ENCODE measurements at regions not wholly inside any gene's neighbourhood (a gene's known extent, or its start where the extent isn't known, plus 50 kb on each side); places are given as distances from the start of the nearest gene placed in this dataset.

DNA sequence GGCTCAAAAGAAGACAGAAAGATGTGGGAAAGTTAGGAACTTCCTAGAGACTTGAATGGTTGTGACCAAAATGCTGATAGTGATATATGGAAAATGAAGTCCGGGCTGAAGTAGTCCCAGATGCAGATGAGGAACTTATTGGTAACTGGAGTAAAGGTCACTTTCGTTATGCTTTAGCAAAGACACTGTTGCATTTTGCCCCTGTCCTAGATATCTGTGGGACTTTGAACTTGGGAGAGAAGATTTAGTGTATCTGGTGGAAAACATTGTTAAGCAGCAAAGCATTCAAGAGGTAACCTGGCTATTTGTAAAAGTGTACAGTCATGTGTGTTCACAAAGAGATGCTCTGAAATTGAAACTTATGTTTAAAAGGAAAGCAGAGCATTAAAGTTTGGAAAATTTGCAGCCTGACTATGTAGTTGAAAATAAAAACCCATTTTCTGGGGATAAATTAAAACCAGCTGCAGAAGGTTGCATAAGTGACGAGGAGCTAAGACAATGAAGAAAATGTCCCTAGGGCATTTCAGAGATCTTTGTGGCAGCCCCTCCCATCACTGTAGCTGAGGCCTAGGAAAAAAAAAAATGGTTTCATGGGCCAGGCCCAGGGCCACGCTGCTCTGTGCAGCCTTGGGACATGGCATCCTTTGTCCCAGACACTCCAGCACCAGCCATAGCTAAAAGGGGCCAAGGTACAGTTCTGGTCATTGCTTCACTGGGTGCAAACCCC, 1692.2 kb downstream of the HACE1 start:
- Histone ChIP-seq H2AFZ (ENCODE audit: low read depth, low read length, severe bottlenecking) (no peak overlapping the region), H3K9me2 (replicated peaks; ENCODE audit: insufficient read depth, low read length) (no peaks in the 10 kb centered on the region), H3K79me2 (ENCODE audit: insufficient read depth, low read length) (no peaks in the 10 kb centered on the region), H3K9ac (ENCODE audit: low read length) (no peak overlapping the region), H3F3A (ENCODE audit: insufficient read depth) (no peaks in the 10 kb centered on the region), H3K9me3 (ENCODE audit: insufficient read depth, low read length) (no peaks in the 10 kb centered on the region), H3K27ac (ENCODE audit: low read depth, low read length) (no peak overlapping the region), H4K20me1 (ENCODE audit: low read depth, low read length) (no peaks in the 10 kb centered on the region), H3K4me2 (ENCODE audit: low read depth, low read length, poor library complexity, severe bottlenecking) (no peak overlapping the region), H3K27me3 (ENCODE audit: low read length) (no peaks in the 10 kb centered on the region), H3K36me3 (ENCODE audit: low read length) (no peaks in the 10 kb centered on the region), H3K4me3 (ENCODE audit: insufficient read depth, low read length, poor library complexity, severe bottlenecking) (no peak overlapping the region)
- TF ChIP-seq, protein P1, sequence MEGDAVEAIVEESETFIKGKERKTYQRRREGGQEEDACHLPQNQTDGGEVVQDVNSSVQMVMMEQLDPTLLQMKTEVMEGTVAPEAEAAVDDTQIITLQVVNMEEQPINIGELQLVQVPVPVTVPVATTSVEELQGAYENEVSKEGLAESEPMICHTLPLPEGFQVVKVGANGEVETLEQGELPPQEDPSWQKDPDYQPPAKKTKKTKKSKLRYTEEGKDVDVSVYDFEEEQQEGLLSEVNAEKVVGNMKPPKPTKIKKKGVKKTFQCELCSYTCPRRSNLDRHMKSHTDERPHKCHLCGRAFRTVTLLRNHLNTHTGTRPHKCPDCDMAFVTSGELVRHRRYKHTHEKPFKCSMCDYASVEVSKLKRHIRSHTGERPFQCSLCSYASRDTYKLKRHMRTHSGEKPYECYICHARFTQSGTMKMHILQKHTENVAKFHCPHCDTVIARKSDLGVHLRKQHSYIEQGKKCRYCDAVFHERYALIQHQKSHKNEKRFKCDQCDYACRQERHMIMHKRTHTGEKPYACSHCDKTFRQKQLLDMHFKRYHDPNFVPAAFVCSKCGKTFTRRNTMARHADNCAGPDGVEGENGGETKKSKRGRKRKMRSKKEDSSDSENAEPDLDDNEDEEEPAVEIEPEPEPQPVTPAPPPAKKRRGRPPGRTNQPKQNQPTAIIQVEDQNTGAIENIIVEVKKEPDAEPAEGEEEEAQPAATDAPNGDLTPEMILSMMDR (IDR thresholded peaks at IDR 0.05; ENCODE audit: insufficient read depth, low read length, poor library complexity, severe bottlenecking): no peak

DNA sequence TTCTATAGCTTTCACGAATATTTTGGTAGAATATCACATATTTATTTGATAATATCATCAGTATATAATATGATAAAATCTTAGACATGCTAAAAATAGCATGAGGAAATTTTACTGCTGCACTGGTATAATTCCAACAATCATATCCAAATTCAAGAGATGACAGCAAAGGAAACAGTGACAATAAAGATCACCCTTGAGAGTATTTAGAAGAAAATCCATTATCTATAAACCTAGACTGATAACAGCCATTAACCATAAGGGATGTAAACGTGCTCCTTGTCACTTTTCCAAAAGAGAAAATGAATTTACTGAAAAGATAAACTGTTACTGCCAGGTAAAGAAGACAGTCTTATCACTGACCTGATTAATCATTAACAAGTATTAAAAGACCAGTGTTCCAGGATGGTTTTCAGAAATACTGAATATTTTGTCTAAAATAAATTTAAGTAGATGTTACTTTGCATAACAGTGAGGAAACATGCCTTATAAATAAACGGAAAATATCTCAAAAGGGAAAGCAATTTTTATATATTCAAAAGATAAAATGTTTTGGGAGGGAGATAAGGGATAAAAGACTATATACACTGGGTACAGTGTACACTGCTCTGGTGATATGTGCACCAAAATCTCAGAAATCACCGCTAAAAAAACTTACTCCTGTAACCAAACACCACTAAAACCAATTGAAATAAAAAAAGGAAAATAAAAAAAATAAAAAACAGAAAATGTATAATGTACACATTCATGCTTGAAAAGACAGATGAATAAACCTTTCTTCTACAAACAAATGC, 1704.7 kb downstream of the HACE1 start:
- Histone ChIP-seq H3K27me3 (ENCODE audit: low read length) (no peaks in the 10 kb centered on the region), H3K9ac (ENCODE audit: low read length) (no peak overlapping the region), H3K79me2 (ENCODE audit: insufficient read depth, low read length) (no peaks in the 10 kb centered on the region), H3K36me3 (ENCODE audit: low read length) (no peaks in the 10 kb centered on the region), H3K27ac (ENCODE audit: low read depth, low read length) (no peak overlapping the region), H4K20me1 (ENCODE audit: low read depth, low read length) (no peaks in the 10 kb centered on the region), H2AFZ (ENCODE audit: low read depth, low read length, severe bottlenecking) (no peak overlapping the region), H3K9me2 (replicated peaks; ENCODE audit: insufficient read depth, low read length) (no peaks in the 10 kb centered on the region), H3K4me3 (ENCODE audit: insufficient read depth, low read length, poor library complexity, severe bottlenecking) (no peak overlapping the region), H3F3A (ENCODE audit: insufficient read depth) (no peaks in the 10 kb centered on the region), H3K9me3 (ENCODE audit: insufficient read depth, low read length) (no peaks in the 10 kb centered on the region), H3K4me2 (ENCODE audit: low read depth, low read length, poor library complexity, severe bottlenecking) (no peak overlapping the region)
- no peak for TF ChIP-seq EZH2phosphoT487 (conservative IDR thresholded peaks at IDR 0.05; ENCODE audit: low read length)
- TF ChIP-seq, protein P1 (IDR thresholded peaks at IDR 0.05; ENCODE audit: insufficient read depth, low read length, poor library complexity, severe bottlenecking): no peak

DNA sequence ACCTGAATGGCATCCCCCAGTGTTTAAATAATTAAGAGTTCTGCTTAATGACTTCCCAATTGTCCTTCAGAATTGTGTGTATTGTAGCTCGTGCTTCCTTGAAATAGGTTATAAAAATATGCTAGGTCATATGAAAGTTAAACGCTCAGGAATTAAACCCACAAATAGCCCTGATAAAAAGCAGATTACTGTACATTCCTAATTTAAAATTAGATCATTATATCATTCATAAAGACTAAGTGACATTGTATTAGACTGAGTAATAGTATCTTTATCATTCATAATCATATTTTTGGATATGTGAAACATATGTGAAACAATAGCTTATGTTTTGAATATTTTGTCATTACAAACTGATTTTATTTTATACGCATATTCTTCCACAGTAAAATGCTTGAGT, 1706.7 kb downstream of the HACE1 start:
- H3K4me2 ChIP-seq (ENCODE audit: low read depth, low read length, poor library complexity, severe bottlenecking): no peak overlapping the region
- no peaks in the 10 kb centered on the region for H3K79me2 ChIP-seq (ENCODE audit: insufficient read depth, low read length)
- H3F3A ChIP-seq (ENCODE audit: insufficient read depth): no peaks in the 10 kb centered on the region
- no peaks in the 10 kb centered on the region for H3K36me3 ChIP-seq (ENCODE audit: low read length)
- no peak overlapping the region for H3K27ac ChIP-seq (ENCODE audit: low read depth, low read length)
- H4K20me1 ChIP-seq (ENCODE audit: low read depth, low read length): no peaks in the 10 kb centered on the region
- no peak overlapping the region for H2AFZ ChIP-seq (ENCODE audit: low read depth, low read length, severe bottlenecking)
- TF ChIP-seq, protein P1 (IDR thresholded peaks at IDR 0.05; ENCODE audit: insufficient read depth, low read length, poor library complexity, severe bottlenecking): no peak
- no peak for TF ChIP-seq EZH2phosphoT487 (conservative IDR thresholded peaks at IDR 0.05; ENCODE audit: low read length)
- H3K4me3 ChIP-seq (ENCODE audit: insufficient read depth, low read length, poor library complexity, severe bottlenecking): no peak overlapping the region
- no peaks in the 10 kb centered on the region for H3K27me3 ChIP-seq (ENCODE audit: low read length)
- no peaks in the 10 kb centered on the region for H3K9me3 ChIP-seq (ENCODE audit: insufficient read depth, low read length)
- H3K9ac ChIP-seq (ENCODE audit: low read length): no peak overlapping the region
- no peaks in the 10 kb centered on the region for H3K9me2 ChIP-seq (replicated peaks; ENCODE audit: insufficient read depth, low read length)
